GM12865 (cell line): ENCODE measurements at regions not wholly inside any gene's neighbourhood (a gene's known extent, or its start where the extent isn't known, plus 50 kb on each side); places are given as distances from the start of the nearest gene placed in this dataset.

Experiments used
- DNase-seq: peaks from one replicate; pipeline ENCODE4 v3.0.0; 2010; ENCODE audit warnings: low read depth
- H3K4me3 ChIP-seq: 2 replicates; pipeline ENCODE4 v1.5.1; 2011; ENCODE audit warnings: mild to moderate bottlenecking, low read depth, low read length, control low read depth
- CTCF ChIP-seq: IDR thresholded peaks from 2 replicates; pipeline ENCODE4 v1.5.1; 2011; ENCODE audit warnings: low read length, control low read depth, low read depth, inconsistent platforms; ENCODE audit not compliant: insufficient read depth; ENCODE audit errors: missing control alignments

- H3K4me3 ChIP-seq: no peak overlapping the region
- no peak for TF ChIP-seq CTCF
These were observed 365.1 kb upstream of the SFSWAP start for GRCh38 chr12:131345521-131346436.

GRCh38 chr12:131346555-131347344 lies 364.1 kb upstream of the SFSWAP start:
- DNase-seq: no peak
- no peak overlapping the region for H3K4me3 ChIP-seq
- TF ChIP-seq CTCF: no peak

More at GRCh38 chr12:131345521-131346436, 365.1 kb upstream of the SFSWAP start:
- no peak for DNase-seq

GRCh38 chr12:131347345-131347714 lies 363.6 kb upstream of the SFSWAP start:
- DNase-seq: no peak
- TF ChIP-seq CTCF: no peak

GRCh38 chr12:131347732-131348131 lies 363.2 kb upstream of the SFSWAP start:
- no peak for DNase-seq
- no peak for TF ChIP-seq CTCF

More at GRCh38 chr12:131347345-131347714, 363.6 kb upstream of the SFSWAP start:
- no peak overlapping the region for H3K4me3 ChIP-seq

GRCh38 chr12:131348231-131348630 lies 362.7 kb upstream of the SFSWAP start:
- H3K4me3 ChIP-seq: no peak overlapping the region
- TF ChIP-seq CTCF: no peak
- DNase-seq: no peak

More at GRCh38 chr12:131347732-131348131, 363.2 kb upstream of the SFSWAP start:
- H3K4me3 ChIP-seq: no peak overlapping the region

GRCh38 chr12:131348646-131349045 lies 362.2 kb upstream of the SFSWAP start:
- no peak for TF ChIP-seq CTCF
- no peak overlapping the region for H3K4me3 ChIP-seq
- no peak for DNase-seq
